ENCODE measurements at regions not wholly inside any gene's neighbourhood (a gene's known extent, or its start where the extent isn't known, plus 50 kb on each side); places are given as distances from the start of the nearest gene placed in this dataset.

DNA sequence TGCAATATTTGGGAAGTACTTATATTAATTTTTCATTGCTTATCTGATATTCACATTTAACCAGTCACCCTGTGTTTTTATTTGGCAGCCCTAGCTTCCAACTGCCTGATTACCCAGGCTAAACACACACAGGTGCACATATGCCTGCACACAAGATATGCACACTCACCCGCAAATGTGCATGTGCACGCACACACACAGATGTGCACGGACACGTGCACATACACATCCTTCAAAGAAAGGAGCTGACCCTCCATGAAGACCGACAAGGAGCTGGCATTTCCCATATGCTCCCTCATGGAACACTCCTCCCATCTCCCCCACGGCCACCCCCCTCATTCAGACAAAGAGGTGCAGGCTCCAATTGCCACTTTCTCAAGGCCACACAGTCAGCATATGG lies 242.2 kb downstream of the ENGASE start:
- TF ChIP-seq EZH2 (IDR thresholded peaks at IDR 0.05; ENCODE audit: borderline replicate concordance, low read length) = no peak
- TF ChIP-seq, protein P1, sequence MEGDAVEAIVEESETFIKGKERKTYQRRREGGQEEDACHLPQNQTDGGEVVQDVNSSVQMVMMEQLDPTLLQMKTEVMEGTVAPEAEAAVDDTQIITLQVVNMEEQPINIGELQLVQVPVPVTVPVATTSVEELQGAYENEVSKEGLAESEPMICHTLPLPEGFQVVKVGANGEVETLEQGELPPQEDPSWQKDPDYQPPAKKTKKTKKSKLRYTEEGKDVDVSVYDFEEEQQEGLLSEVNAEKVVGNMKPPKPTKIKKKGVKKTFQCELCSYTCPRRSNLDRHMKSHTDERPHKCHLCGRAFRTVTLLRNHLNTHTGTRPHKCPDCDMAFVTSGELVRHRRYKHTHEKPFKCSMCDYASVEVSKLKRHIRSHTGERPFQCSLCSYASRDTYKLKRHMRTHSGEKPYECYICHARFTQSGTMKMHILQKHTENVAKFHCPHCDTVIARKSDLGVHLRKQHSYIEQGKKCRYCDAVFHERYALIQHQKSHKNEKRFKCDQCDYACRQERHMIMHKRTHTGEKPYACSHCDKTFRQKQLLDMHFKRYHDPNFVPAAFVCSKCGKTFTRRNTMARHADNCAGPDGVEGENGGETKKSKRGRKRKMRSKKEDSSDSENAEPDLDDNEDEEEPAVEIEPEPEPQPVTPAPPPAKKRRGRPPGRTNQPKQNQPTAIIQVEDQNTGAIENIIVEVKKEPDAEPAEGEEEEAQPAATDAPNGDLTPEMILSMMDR (conservative IDR thresholded peaks at IDR 0.05 in 1 of 2, IDR thresholded peaks at IDR 0.05 in 1 of 2; ENCODE audit: extremely low read depth in 1 of 2, insufficient read depth in 1 of 2, low read depth in 1 of 2, low read length in 2 of 2) = no peak

Data from mammary epithelial cell (primary cell).